Muscle of back (tissue), 3 donors: ENCODE measurements at regions not wholly inside any gene's neighbourhood (a gene's known extent, or its start where the extent isn't known, plus 50 kb on each side); places are given as distances from the start of the nearest gene placed in this dataset.
A peak's percentile ranks its signal among the peaks of the same experiment; 100 is the strongest.
"Not testable (repeated sequence)": the region's sequence is repeated elsewhere in the genome, so short reads cannot be mapped to it uniquely, and the experiment has no call there.

Experiments
- DNase-seq, 3 donors: peaks; one replicate each; pipeline versions ENCODE4 v3.0.0 to v3.0.0-alpha.2; 2013

DNA sequence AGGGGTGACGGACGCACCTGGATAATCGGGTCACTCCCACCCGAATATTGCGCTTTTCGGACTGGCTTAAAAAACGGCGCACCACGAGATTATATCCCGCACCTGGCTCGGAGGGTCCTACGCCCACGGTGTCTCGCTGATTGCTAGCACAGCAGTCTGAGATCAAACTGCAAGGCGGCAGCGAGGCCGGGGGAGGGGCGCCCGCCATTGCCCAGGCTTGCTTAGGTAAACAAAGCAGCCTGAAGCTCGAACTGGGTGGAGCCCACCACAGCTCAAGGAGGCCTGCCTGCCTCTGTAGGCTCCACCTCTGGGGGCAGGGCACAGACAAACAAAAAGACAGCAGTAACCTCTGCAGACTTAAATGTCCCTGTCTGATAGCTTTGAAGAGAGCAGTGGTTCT, 294.9 kb upstream of the DIO3 start:
- not testable (repeated sequence) for DNase-seq

DNA sequence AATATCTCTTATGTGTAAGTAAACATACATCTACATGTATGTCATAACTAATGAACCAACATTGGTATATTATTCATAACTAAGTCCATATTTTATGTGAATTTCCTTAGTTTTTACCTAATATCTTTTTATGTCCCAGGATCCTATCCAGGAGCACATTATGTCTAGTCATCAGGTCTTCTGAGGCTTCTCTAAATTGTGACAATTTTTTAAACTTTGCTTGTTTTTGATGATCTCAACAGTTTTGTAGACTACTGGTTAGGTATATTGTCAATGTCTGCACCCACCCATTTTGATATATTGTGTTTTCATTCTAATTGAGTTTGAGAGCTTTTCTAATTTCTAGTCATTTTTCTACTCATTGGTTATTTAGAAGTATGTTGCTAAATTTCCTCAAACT, 288.2 kb upstream of the DIO3 start:
- DNase-seq: no peak

DNA sequence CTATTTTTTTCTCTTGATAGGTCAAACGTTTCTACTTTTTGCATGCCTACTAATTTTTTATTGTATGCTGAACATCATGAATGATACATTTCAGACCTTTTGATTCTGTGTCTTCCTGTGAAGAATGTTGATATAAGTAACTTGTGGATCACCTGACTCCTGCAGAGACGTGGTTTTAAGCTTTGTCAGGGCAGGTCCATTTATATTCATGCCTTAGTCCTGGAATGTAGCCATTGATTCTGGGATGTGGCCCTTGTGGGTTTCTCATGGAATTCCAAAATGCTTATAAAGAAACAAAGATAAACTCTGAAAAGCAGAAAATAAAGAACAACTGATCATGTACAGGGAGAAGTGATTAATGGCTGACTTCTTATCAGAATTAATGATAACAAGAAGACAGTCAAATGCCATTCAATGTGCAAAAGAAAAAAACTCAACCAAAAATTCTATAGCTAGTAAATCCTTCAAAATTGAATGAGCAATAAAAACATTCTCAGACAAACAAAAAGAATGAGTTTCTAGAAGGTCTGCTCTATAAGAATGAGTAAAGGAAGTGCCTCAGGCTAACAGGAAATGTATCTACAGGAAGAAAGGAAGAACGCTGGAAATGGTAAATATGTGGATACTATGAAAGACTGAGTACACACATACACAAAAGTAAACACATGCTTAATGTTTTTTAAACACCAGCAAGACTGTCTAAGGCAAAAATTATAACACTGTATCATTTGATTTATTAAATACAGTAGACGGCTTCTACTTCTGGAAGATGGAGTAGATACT, 284.8 kb upstream of the DIO3 start:
- no peak for DNase-seq

DNA sequence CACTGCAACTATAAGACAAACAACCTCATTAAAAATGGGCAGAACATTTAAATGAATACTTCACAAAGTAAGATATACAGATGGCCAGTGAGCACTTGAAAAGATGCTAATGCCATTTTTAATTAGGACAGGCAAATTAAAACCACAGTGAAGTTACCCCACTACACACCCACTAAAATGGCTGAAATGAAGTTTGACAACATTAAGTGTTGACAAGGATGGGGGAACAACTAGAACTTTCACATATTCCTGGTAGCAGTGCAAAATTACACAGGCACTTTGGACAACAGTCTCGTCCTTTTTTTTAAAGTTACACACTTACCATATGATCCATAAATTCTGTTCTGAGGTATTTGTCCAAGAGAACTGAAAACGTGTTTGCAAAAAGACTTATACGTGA, 278.9 kb upstream of the DIO3 start:
- DNase-seq: no peak

DNA sequence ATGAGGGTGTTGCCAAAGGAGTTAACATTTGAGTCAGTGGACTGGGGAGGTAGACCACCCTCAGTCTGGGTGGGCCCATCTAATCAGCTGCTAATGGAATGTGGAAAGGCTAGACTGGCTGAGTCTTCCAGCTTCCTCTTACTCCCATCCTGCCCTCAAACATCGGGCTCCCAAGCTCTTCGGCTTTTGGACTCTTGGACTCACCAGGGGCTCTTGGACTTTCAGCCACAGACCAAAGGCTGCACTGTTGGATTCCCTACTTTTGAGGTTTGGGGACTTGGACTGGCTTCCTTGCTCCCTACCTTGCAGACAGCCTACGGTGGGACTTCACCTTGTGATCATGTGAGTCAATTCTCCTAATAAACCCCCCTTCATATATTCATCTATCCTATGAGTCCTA, 276.6 kb upstream of the DIO3 start:
- no peak for DNase-seq

DNA sequence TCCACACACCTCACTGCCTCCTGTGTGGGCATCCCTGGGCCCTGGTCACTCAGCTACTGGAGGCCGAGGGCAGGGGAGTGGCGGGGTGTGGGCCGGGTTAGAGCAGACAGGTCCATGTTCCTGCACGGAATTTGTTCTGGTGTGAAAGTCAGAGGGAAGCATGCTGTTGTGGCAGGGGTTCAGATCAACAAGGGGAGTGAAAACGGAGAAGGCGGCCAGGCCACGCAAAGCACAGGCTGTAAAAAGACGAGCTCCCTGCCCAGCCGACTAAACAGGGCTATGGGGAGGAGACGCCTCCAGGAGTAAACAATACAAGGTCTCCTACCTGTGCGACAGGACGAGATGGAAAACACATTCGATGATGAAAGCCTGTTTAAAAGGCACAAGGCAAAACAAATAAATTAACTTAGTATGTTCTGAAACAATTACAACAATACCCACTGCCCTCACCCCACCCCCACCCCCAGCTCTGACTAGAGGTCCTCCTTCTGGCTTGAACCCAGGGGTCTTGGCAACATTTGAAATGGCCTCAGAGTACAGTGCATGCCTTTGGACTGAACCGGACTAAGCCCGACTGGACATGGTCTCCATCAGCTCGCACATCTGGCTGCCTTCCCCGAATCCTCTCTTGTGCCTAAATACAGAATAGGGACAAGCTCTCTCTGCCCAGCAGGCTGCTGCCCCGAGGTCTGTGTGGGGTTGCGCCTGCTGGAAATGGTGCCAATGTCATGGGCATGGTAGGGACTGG, 274.9 kb upstream of the DIO3 start:
- DNase-seq: no peak

DNA sequence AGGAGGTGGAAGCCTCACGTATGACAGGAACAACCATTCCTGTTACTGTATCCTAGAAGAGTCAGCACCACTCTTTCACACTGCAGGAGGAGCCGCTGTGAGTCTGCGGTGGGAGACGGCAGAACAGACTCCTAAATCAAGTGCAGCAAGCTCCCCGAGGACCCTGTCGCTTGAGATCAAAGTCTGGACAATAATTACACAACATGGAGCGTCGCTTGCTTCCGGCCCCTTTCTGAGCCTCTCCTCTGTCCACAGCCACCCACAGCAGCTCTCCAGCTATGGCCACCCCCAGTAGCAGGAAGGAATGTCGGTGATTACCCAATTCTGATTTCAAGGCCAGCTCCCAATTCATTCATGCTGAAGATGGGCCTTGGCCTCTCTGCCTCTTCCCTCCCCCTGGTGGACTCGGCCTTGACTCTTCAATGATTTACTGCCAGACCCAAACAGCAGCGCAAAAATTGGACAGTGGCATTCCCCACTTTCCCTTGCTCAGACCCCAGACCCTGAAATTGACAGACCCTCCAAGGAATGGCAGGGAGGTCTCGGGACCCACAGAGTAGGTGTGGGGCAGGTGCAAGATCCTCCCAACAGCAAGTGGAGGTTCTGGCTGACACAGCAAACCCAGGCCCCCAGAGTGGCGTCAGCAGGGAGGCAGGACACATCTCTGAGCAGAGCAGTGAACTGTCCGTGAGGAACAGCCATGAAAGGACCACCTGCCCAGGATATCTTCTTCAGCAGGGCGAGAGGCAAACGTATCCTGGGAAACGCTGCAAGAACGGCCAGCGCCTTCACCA, 272.7 kb upstream of the DIO3 start:
- peak in 2 of 3 donors; percentile 9 to 47 for DNase-seq

DNA sequence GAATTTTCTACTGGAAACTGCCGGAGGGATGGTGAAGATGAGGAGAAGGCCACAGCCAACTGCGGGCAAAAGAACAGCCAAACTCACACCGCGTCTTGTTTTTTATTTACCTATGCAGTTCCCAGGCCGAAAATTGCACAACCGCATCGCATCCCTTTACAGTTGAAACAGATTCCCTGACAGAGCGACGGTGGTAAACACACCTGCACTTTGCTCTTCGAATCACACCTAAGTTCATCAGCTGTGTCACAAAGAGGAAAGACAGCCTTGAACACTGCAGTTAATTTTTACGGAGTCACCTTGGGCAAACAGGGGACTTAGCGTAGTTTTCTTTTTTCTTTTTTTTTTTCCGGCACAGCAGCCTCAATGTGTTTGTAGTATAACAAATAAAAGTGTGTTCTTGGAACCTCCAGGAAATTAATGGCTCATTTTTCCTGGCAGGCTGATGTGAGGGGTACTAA, 272.0 kb upstream of the DIO3 start:
- DNase-seq: no peak

DNA sequence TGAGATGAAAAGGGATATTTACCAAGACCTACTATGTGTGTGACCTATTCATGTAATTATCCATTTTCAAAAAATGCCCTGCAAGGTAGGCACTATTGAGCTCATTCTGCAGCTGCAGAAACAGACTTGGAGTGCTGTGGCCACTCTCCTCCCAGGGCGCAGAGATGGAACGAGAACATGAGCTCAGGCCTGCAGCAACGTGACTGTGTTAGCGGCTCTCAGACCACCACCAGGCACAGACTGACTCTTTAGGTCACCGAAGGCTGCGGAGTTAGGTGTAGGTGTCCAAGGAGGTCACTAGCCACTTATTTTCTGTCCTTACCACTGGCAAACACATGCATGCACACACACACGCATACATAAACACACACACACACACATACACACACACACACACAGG, 271.4 kb upstream of the DIO3 start:
- no peak for DNase-seq

DNA sequence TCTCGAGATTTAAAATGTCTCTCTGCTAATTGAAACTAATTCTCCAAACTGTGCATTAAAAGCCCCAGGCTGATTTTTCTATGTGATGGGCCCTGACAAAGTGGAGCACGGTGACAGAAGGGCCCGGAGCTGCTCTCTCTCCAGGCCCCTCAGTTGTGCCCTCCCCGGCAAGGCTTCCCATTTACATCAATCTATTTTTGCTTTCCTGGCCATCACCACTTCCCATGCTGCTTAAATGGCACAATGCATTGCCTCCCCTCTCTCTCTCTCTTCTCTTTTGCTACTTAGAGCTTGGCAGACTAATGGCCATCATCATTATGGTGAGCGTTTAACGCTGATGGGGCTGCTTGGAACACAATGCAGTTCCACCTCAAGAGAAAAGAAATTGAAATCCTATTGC, 270.7 kb upstream of the DIO3 start:
- DNase-seq: no peak

DNA sequence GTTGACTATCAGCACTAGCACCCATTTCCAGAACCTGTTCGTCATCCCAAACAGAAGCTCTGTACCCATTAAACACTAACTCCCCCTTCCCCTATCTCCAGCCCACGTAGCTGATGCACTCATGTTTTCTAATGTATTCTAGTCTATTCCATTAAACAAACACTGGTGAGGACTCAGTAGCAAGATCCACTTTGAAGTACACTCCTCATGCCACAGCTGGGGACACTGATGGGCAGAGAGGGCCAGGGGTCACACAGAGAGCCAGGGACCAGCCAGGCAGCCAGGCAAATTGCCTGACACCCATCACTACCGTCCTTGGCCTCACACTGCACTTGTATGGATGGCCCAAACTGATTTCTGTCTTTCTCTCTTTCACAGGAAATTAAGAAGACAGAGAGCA, 269.9 kb upstream of the DIO3 start:
- no peak for DNase-seq

DNA sequence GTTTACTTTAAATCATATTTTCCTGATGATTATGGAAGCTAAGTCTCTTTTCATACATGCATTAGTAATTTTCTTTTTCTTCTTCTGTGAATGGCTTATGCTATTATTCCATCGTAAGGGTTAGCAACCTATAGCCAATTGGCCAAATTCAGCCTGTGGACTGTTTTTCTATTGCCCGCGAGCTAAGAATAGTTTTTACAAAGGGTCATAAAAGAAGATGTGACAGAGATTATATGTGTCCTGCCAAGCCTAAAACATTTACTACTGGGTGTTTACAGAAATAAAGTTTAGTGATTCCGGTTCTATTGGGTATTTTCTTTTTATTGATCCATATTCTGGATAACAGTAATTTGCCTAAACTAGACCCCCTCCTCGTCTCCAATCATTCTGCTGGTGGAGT, 268.8 kb upstream of the DIO3 start:
- no peak for DNase-seq

DNA sequence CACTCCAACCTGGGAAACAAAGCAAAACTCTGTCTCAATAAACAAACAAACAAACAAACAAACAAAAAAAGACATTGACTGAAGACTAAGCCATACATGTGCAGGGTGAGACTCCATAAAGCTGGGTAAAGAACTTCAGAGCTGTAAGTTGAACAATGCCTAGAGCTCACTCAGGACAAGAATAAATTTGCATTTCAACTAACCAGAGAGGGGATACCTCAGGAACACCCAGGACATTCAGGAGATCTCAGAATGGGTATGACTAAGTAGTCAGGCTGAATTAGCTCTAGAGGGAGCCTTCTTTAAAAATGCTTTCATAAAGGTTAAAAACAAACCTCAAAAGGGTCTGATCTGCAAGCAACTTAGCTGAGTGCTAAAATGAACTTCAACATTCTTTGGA, 267.7 kb upstream of the DIO3 start:
- no peak for DNase-seq

DNA sequence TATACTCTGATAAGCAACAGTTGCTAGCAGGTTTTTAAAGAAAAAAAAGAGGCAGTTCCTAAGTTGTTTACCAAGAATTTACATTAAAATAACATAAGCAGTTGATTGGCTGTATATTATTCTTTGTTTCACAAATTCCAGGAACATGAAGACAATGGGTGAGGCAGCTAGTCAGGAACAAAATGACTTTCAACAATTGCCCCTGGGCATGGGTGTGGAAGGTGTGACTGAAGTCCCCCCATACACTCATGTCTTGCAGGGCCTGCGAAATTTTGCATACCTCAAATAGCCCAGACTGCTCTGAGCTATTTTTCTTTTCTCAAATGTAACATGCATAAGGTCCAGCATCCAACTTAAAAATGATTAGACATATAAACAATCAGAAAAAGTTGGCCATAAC, 267.2 kb upstream of the DIO3 start:
- no peak for DNase-seq

DNA sequence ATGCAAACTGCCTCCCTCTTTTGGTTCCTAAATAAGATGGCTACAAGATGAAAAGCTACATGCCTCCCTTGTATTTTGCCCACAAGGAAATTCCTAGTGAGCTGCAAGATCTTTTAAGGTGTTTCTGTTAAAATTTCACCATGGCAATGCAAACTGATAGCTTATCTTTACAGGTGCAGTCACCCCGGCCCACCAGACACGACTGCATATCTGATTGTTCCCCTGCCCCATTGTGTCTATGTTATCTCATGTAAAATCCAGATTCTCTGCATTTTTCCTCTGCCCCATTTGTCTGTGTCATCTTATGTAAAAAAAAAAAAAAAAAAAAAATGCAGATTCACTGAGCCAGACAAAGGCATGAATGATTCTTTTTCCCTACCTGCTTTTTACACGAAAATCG, 261.5 kb upstream of the DIO3 start:
- DNase-seq: not testable (repeated sequence)

DNA sequence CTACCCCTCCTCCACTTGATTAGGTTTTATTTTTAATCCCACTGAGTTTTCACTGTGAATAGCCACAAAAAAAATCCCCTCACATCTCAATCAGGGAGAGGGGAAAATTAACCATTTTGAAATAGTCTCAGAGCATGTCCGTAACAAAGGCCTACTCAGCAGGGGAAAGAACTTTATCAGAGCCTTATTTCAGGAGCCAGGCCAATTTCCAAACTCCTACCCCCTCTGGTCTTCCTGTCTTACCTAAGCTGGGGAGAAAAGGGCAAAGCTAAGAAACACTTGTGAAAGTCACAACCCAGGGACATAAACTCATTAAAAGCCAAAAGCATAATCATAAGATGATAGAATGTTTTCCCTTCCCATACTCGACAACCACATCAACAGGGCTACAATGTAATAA, 260.3 kb upstream of the DIO3 start:
- DNase-seq: no peak

DNA sequence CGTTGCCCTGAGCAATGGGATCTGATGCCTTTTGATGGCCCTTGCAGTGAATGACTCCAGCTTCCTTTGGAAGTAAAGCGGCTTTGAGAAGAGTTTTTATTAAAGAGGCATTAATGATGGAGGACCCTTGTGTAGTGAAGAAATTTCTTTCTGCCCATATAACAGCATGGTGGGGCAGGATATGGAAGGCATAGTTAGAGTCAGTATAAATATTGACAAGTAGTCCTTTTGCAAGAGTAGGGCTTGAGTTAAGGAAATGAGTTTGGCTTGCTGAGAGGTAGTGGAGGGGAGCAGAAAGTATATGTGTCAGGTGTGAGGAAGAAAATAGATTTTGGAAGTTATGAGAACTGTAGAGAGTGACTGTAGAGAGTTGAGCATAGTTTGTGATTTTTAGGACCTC, 254.1 kb upstream of the DIO3 start:
- not testable (repeated sequence) for DNase-seq

DNA sequence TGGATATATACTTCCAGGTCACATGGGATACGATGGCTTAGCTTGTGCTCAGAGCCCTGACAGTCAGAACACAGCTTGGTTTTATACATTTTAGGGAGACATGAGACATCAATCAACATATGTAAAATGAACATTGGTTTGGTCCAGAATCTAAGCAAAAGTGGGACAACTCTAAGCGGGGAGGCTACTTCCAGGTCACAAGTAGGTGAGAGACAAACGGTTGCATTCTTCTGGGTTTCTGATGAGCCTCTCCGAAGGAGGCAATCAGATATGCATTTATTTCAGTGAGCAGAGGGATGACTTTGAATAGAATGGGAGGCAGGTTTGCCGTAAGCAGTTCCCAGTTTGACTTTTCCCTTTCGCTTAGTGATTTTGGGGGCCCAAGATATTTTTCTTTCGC, 250.1 kb upstream of the DIO3 start:
- not testable (repeated sequence) for DNase-seq

DNA sequence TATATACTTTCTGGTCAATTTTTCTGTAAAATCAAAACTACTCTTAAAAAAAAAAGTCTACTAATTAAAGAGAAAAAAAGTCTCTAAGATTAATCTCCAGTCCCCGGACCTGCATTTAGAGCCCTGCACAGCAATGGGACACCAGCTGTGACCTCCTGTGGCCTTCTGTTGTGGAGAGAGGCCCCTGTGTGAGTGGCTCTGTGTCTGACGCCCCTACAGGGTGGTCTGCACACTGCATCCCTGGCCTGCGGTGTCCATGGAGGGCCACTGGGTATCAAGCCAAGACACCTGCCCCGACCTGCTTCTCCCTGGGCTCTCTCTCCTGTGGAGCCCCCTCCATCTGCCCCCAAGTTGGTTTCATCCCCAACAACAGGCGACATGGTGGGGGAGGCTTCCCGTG, 248.0 kb upstream of the DIO3 start:
- DNase-seq: no peak

DNA sequence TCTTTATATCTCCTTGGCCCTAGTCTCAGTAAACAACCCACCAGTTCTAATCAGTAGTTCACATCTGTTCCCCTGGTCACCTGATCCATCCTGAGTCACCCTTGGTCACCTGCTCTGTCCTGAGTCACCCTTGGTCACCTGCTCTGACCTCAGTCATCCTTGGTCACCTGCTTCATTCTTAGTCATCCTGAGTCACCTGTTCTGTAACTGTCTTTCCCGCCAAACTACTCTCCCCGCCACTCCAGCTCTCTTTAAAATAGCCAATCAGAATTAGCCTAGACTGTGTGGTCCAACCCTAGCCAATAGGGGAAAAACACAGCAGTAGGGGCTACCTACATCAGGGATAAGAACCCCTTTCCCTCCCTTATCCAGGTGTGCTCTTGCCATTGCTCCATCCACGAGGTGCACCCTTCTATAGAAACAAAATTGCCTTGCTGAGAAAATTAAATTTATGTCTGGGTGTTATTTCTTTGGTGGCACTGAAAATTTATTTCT, 245.4 kb upstream of the DIO3 start:
- DNase-seq: no peak

DNA sequence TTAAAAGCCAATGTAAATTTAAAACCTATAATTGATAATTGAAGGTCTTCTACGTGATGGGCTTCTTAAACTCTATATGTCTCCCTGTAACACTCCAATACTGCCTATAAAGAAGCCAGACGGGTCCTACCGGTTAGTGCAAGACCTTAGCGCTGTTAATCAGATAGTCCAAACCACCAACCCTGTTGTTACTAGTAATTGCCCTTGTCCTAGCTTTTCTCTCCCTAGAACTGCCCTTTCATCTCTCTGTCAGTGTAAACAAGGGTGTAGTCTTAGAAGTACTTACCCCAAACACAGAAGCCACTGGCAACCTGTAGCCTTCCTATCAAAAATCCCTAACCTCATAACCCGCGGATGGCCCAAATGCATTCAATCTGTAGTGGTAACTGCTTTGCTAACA, 243.0 kb upstream of the DIO3 start:
- DNase-seq: no peak

DNA sequence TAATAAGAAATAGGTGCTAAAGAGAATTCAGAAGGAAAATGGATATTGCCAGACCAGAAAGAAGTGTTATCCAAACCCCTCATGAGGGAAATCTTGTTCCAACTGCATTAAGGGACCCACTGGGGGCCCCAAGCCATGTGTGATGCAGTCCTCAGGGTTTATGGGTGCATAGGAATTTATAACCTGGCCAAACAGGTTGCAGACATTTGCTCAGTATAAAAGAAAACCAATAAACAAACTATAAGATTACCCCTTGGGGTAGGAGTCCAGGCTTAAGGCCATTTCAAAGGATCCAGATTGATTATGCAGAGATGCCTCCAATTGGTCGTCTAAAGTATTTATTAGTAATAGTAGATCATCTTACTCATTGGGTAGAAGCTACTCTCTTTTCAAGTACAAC, 240.9 kb upstream of the DIO3 start:
- DNase-seq: no peak

DNA sequence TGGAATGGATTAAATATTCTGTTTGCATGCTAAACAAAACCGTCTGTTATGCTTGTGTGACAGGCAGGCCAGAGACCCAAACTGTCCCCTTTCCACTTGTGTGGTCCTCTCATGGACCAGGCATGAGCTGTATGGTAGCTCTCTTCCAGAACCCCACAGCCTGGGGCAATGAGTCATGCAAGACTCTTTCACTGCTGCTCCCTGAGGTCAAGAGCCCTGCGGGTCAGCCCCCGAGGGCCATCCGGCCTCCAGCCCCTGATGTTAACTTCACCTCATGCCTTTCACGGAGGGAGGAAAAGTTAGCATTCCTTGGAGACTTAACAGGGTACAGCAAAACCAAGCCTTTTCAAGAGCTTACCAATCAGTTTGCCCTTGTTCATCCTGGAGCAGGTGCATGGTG, 239.1 kb upstream of the DIO3 start:
- DNase-seq: no peak
